ENCODE measurements at regions not wholly inside any gene's neighbourhood (a gene's known extent, or its start where the extent isn't known, plus 50 kb on each side); places are given as distances from the start of the nearest gene placed in this dataset.

DNA sequence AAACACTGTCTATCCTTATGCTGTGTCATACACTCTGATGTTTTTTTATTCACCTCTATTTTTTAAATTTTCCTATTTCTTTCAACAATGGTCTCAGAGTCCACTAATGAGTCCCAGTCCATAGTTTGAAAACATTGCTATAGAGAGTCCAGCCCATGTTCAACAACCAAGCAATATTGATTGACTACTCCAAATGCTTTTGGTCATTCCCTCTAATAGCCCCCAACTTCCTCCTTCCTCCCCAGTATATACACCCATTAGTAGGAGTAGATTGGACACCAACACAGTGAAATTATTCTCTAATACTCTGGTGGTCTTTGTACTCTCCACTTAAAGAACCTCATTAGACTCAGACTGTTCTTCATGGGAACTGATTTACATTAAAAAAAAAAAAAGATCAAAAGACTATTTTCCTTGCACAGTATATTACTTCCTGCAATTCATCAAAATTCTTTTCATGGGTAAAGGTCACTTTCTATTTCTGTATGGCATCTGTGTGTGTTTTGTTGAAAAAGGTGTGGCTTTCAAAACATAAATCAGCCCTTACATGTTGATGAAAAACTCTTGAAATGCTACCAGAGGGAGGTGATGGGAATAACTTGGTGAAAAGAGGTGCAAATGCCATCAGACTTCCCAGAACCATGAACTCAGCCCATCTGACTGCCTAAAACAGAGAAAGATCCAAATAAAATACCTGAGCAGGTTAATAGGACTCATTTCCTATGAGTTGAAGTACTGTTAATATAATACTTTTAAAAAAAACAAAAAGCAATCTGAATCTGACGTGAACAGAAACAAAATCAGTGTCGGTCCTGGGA, 250.3 kb upstream of the KLF3 start (continued):
- TF ChIP-seq, protein P1, sequence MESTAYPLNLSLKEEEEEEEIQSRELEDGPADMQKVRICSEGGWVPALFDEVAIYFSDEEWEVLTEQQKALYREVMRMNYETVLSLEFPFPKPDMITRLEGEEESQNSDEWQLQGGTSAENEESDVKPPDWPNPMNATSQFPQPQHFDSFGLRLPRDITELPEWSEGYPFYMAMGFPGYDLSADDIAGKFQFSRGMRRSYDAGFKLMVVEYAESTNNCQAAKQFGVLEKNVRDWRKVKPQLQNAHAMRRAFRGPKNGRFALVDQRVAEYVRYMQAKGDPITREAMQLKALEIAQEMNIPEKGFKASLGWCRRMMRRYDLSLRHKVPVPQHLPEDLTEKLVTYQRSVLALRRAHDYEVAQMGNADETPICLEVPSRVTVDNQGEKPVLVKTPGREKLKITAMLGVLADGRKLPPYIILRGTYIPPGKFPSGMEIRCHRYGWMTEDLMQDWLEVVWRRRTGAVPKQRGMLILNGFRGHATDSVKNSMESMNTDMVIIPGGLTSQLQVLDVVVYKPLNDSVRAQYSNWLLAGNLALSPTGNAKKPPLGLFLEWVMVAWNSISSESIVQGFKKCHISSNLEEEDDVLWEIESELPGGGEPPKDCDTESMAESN (CRISPR knock-in tag; conservative IDR thresholded peaks at IDR 0.05): no peak
- 0 out of 2 replicates have a peak, but pooled peaks have one; percentile 5 for TF ChIP-seq FOXA3 (CRISPR knock-in tag; IDR thresholded peaks at IDR 0.05)
- peak; percentile 31; the same call in 1 of the 2 replicates for TF ChIP-seq EHMT2 (IDR thresholded peaks at IDR 0.05; ENCODE audit: borderline replicate concordance, low read depth, low read length)
- no peak for TF ChIP-seq POLR2G (IDR thresholded peaks at IDR 0.05; ENCODE audit: low read depth, low read length)
- no peak for TF ChIP-seq DNMT3B (CRISPR knock-in tag; conservative IDR thresholded peaks at IDR 0.05)
- no peak for TF ChIP-seq NR1H2 (CRISPR knock-in tag; IDR thresholded peaks at IDR 0.05; ENCODE audit: borderline replicate concordance, low read depth)
- TF ChIP-seq RXRB (CRISPR knock-in tag; IDR thresholded peaks at IDR 0.05; ENCODE audit: borderline replicate concordance): peak; percentile 57; the same call in 1 of the 2 replicates
- TF ChIP-seq SOX5 (CRISPR knock-in tag; IDR thresholded peaks at IDR 0.05; ENCODE audit: borderline replicate concordance): 0 out of 2 replicates have a peak, but pooled peaks have one; percentile 5
- 0 out of 2 replicates have a peak, but pooled peaks have one; percentile 9 for TF ChIP-seq ZNF652 (CRISPR knock-in tag; IDR thresholded peaks at IDR 0.05; ENCODE audit: borderline replicate concordance, low read depth)
- no peak for TF ChIP-seq FOXP1 (IDR thresholded peaks at IDR 0.05)
- no peak; the same call in 1 of the 2 replicates for TF ChIP-seq FOXP1 (CRISPR knock-in tag; IDR thresholded peaks at IDR 0.05)
- TF ChIP-seq BORCS8-MEF2B (CRISPR knock-in tag; IDR thresholded peaks at IDR 0.05): no peak
- peak; percentile 47; the same call in 1 of the 2 replicates for TF ChIP-seq SP5 (CRISPR knock-in tag; IDR thresholded peaks at IDR 0.05; ENCODE audit: borderline replicate concordance, low read depth)
- TF ChIP-seq, protein P2, sequence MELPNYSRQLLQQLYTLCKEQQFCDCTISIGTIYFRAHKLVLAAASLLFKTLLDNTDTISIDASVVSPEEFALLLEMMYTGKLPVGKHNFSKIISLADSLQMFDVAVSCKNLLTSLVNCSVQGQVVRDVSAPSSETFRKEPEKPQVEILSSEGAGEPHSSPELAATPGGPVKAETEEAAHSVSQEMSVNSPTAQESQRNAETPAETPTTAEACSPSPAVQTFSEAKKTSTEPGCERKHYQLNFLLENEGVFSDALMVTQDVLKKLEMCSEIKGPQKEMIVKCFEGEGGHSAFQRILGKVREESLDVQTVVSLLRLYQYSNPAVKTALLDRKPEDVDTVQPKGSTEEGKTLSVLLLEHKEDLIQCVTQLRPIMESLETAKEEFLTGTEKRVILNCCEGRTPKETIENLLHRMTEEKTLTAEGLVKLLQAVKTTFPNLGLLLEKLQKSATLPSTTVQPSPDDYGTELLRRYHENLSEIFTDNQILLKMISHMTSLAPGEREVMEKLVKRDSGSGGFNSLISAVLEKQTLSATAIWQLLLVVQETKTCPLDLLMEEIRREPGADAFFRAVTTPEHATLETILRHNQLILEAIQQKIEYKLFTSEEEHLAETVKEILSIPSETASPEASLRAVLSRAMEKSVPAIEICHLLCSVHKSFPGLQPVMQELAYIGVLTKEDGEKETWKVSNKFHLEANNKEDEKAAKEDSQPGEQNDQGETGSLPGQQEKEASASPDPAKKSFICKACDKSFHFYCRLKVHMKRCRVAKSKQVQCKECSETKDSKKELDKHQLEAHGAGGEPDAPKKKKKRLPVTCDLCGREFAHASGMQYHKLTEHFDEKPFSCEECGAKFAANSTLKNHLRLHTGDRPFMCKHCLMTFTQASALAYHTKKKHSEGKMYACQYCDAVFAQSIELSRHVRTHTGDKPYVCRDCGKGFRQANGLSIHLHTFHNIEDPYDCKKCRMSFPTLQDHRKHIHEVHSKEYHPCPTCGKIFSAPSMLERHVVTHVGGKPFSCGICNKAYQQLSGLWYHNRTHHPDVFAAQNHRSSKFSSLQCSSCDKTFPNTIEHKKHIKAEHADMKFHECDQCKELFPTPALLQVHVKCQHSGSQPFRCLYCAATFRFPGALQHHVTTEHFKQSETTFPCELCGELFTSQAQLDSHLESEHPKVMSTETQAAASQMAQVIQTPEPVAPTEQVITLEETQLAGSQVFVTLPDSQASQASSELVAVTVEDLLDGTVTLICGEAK (IDR thresholded peaks at IDR 0.05): no peak
- TF ChIP-seq, protein P2 (CRISPR knock-in tag; IDR thresholded peaks at IDR 0.05): no peak
- TF ChIP-seq, protein P3, sequence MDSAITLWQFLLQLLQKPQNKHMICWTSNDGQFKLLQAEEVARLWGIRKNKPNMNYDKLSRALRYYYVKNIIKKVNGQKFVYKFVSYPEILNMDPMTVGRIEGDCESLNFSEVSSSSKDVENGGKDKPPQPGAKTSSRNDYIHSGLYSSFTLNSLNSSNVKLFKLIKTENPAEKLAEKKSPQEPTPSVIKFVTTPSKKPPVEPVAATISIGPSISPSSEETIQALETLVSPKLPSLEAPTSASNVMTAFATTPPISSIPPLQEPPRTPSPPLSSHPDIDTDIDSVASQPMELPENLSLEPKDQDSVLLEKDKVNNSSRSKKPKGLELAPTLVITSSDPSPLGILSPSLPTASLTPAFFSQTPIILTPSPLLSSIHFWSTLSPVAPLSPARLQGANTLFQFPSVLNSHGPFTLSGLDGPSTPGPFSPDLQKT (CRISPR knock-in tag; IDR thresholded peaks at IDR 0.05; ENCODE audit: borderline replicate concordance): no peak
- peak; percentile 36; the same call in 1 of the 2 replicates for TF ChIP-seq PPARG (CRISPR knock-in tag; conservative IDR thresholded peaks at IDR 0.05)
- TF ChIP-seq SAP130 (CRISPR knock-in tag; IDR thresholded peaks at IDR 0.05; ENCODE audit: low read depth): peak; percentile 44
